KOPT-K1 (cell line): ENCODE measurements at regions not wholly inside any gene's neighbourhood (a gene's known extent, or its start where the extent isn't known, plus 50 kb on each side); places are given as distances from the start of the nearest gene placed in this dataset.
A peak's percentile ranks its signal among the peaks of the same experiment; 100 is the strongest.

Source experiments
- H3K27ac ChIP-seq: fragments of 200-600 bp; sonication (generic); 2 replicates; pipeline ENCODE4 v1.5.1; 2016; ENCODE audit warnings: antibody characterized with exemption, mild to moderate bottlenecking, low read depth, low read length; ENCODE audit not compliant: poor library complexity, severe bottlenecking
- H3K36me3 ChIP-seq: fragments of 200-600 bp; sonication (generic); 2 replicates; pipeline ENCODE4 v1.5.1; 2017; ENCODE audit warnings: antibody characterized with exemption, mild to moderate bottlenecking, low read length, moderate library complexity; ENCODE audit not compliant: insufficient read depth
- H3K9me3 ChIP-seq: fragments of 200-600 bp; sonication (generic); 2 replicates; pipeline ENCODE4 v1.5.1; 2017; ENCODE audit warnings: antibody characterized with exemption, low read length, mild to moderate bottlenecking; ENCODE audit not compliant: insufficient read depth, poor library complexity, severe bottlenecking

DNA sequence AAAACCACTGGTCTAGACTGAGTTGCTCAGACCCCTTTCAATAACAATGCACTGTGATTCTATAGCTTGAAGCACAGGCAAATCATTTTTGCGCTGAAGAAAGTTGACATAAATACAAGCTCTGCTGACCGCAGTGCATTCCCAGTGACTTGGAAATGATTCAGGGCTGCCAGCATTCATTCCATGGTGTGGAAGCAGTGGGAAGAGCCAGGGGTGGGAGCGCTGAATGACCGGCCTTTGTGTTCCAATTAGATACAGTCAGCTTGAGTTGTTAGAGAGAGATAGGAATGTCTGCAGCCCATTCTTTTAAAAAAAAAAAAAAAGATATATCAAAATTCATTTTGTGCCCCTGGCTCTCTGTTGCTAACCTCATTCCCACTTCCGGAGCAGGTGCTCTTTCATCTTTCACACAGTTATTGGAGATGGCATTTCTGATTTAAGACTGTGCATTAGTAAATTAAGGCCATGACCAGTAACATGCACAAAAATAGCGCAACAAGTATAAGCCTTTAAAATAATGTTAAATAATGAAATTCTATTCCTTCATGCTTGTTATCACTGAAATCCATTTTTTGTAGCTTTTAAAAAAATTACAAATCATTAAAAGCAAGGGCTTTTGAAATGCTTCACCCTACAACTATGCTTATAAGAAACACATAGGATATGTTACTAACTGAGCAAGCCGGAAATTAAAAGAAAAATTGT is 59.4 kb upstream of the CTLA4 start:
- no peaks in the 10 kb centered on the region for H3K36me3 ChIP-seq
- H3K9me3 ChIP-seq: peaks cover 15% of the 10 kb centered on the region
- H3K27ac ChIP-seq: peak overlapping the region; percentile 55

DNA sequence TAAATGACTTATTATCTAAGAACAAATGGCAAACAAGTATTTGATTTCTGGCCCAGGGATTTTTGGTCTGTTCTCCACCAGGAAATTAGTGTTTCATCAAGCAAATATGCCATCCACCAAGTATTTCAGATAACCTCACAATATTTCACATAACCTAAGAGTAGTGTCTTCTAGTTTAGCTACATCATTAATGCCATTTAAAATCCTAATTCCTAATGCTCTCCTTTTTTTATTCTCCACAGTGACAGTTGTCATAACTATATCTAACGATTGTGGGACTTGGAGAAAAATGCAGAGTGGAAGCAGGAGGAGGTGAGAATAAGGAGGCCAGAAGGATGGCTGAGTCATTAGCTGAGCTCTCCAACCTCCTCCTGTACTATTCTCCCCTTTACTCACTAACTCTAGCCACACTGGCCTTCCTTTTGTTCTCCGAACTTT is 58.5 kb upstream of the CTLA4 start:
- H3K27ac ChIP-seq: peak overlapping the region; percentile 55
- H3K36me3 ChIP-seq: no peaks in the 10 kb centered on the region
- peaks cover 15% of the 10 kb centered on the region for H3K9me3 ChIP-seq

DNA sequence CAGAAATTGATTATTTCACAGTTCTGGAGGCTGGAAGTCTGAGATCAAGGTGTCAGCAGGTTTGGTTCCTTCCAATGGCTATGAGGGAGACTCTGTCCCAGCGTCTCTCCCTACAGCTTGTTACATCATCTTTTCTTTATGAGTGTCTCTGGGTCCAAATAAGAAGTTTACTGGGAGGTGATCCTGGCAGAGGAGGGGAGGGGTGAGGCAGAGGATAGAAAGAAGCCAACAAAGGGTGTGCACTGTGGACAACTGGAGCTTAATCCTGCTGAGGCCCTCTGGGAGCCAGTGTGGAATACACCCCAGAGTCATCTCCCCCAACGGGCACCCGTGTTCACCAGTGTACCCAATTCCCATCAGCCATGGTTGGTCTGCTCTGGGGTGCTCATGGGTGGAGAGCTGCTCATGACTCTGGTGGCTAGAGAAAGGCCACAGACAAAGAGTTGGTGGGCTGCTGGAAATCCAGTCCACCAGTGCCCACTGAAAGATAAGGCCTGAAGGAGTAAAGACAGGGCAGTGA is 57.5 kb upstream of the CTLA4 start:
- Histone ChIP-seq H3K36me3 (no peaks in the 10 kb centered on the region), H3K27ac (peak overlapping the region; percentile 6), H3K9me3 (peaks cover 15% of the 10 kb centered on the region)

DNA sequence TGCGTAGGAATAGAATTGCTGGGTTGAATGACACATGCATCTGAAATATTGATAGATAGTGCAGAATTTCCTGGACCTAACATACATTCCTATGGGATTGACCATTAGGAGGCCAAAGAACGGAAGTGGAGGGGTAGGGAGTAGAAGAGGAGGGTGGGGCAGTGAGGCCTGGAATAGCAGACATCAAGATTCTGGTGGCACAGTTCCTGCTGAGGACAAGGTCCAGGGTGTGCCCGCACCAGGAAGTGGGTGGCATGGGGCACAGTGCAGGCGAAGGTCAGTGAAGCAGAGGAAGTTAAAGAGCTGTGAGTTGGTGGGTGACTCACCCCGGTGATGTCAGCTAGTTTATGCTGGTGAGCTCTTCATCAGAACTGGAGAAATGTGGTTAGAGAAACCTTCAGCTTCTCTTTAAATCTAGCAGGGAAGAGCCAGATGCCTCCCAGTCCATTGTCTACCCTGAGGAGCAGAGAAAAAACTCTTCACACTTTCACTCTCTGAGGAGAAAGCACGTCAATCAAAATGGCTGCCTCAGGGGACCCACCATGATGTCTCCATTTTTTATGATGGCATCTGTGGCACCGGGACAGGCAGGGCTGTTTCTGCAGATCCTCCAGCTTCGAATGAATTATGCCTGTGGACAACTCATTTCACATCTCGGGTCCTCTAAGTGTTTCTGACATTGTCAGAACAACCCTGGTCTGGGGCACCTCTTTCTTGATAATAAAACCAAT is 55.9 kb upstream of the CTLA4 start:
- no peaks in the 10 kb centered on the region for H3K36me3 ChIP-seq
- no peaks in the 10 kb centered on the region for H3K9me3 ChIP-seq
- H3K27ac ChIP-seq: peak overlapping the region; percentile 53

DNA sequence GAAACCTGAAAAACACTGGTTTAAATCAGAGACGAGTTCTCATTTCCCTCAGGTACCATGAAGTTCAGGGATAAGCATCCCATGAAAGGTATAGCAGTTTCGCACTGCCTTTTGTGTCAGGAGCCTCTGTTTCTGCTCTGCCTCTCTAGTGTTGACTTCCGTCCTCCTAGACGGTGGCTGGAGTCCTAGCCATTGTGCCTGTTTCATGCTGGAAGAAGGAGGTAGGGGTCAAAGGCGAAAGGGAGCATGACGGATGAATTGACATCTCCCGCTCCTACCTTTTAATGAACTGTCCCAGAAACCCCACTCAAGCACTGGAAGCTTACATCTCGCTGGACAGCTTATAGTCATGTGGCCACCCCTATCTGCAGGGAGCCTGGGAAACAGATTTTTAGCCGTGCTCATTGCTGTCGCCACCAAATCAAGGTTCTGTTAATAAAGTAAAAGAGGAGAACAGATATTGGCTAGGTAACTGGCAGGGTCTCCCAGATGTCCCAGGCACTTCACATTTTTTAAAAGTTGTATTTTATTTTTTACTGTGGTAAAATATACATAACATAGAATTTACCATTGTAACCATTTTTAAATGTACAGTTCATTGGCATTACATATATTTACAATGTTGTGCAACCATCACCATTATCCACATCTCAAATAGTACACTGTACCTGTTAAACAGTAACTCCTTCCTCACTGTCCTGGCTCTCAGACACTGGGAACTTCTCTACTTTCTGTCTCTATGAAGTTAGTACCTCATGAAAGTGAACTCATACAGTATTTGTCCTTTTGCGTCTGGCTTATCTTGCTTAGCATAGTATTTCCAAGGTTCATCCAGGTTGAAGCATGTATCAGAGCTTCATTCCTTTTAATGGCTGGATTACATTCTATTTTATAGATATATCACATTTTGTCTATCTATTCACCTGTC is 55.0 kb upstream of the CTLA4 start:
- Histone ChIP-seq H3K9me3 (no peaks in the 10 kb centered on the region), H3K27ac (peak overlapping the region; percentile 55), H3K36me3 (no peaks in the 10 kb centered on the region)

DNA sequence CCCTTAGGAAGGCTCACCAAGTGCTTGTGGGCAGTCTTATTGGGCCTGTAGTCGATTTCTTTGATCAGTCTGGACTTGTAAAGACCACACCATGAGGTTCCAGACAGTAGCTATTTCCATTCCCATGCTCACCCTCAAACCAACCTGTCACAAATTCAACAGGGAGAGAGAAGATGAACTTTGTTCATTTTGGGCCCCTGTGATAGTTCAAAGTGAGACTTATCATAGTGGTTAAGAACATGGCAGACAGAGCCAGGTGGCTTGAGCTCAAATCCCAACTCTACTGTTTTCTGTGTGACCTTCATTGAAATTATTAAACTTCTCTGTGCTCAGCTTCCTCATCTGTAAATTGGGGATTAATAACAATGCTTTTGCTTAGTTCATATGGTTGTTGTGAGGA is 53.9 kb upstream of the CTLA4 start:
- H3K9me3 ChIP-seq: no peaks in the 10 kb centered on the region
- H3K36me3 ChIP-seq: no peaks in the 10 kb centered on the region
- H3K27ac ChIP-seq: peak overlapping the region; percentile 55

DNA sequence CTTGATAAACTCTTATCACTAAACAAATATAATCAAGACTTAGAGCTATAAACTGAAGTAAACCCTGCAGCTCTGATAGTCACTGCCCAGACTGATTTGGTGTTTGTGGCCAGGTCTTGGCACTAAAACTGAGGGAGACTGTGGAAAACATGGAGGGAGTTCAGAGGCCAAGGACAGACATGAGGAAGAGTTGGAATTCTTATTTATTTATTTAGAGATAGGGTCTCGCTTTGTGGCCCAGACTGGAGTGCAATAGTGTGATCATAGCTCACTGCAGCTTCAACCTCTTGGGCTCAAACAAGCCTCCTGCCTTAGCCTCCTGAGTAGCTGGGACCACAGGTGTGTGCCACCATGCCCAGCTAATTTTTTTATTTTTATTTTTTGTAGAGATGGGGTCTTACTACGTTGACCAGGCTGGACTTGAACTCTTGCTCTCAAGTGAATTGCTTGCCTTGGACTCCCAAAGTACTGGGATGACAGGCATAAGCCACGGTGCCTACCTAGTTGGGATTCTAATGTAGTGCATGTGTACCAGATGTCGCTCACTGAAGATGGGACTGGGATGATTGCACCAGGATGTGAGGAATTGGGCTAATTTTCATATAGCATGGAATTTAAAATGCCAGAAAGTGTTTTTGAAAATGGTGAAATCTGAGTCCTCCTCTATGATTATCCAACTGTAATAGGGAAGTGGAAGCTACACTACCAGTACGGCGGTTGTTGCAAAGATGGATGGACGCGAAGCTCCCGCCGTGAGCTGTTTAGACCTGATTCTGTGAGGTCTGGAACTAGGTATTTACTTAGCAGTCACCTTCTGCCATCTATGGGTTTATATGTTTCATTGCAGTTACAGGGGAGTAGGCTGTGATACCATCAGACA is 52.7 kb upstream of the CTLA4 start:
- no peaks in the 10 kb centered on the region for H3K36me3 ChIP-seq
- H3K9me3 ChIP-seq: no peaks in the 10 kb centered on the region
- peak overlapping the region; percentile 55 for H3K27ac ChIP-seq

DNA sequence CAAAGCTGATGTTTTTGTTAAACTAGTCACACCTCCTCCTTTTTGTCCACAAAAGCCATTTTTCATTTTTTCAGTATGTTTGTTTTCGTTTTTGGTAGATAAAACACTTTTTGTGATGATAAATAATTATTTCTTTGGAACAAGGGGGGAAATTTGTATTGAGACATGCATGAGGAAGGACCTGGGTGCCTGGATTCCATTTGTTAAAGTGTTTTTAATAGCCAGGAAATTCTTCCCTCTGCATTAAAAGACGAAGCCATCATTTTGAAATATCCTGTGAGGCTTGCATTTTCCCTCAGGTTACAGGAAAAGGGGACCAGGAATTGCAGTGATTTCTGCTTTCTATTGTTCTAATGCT is 52.1 kb upstream of the CTLA4 start:
- no peaks in the 10 kb centered on the region for H3K36me3 ChIP-seq
- H3K9me3 ChIP-seq: no peaks in the 10 kb centered on the region
- H3K27ac ChIP-seq: peak overlapping the region; percentile 55

DNA sequence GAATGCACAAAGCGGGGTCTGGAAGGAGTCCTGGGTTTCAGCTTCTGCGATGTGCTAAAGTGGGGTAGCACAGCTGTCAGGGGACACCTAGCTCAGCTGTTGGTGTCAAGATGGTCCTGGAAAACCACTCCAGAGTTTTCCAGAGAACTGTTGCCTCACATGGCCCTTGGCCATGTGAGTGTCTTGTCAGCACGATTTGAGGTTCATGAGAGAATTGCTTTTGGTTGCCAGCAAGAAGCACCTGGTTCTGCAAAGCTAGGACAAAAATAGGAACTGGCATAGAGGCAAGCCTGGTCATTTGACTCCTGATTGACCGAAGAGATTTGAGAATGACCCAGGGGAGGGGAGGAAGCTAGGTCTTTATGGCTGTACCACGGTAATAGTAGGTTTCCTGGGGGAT is 50.4 kb upstream of the CTLA4 start:
- Histone ChIP-seq H3K9me3 (no peaks in the 10 kb centered on the region), H3K36me3 (no peaks in the 10 kb centered on the region), H3K27ac (no peak overlapping the region)
